NB4 (cell line): ENCODE measurements at regions not wholly inside any gene's neighbourhood (a gene's known extent, or its start where the extent isn't known, plus 50 kb on each side); places are given as distances from the start of the nearest gene placed in this dataset.

Experiments
- CTCF ChIP-seq: IDR thresholded peaks from one replicate; pipeline ENCODE4 v1.5.1; 2012; ENCODE audit warnings: low read depth, low read length
- POLR2A ChIP-seq: IDR thresholded peaks from 2 replicates; pipeline ENCODE4 v1.6.1; 2011; ENCODE audit warnings: mild to moderate bottlenecking; ENCODE audit not compliant: insufficient read length; ENCODE audit errors: extremely low read depth

- TF ChIP-seq CTCF (no peak), POLR2A (no peak)
Measured at GRCh38 chr18:42231796-42232195, 276.8 kb downstream of the PIK3C3 start.
